Neural cell (in vitro differentiated cells): ENCODE measurements at regions not wholly inside any gene's neighbourhood (a gene's known extent, or its start where the extent isn't known, plus 50 kb on each side); places are given as distances from the start of the nearest gene placed in this dataset.

Source experiments
- H2AFZ ChIP-seq: fragments of 200-600, 300-800 bp; sonication (generic), shearing (Covaris generic); 2 replicates; pipeline ENCODE4 v1.6.0; 2014; ENCODE audit warnings: low read depth, mild to moderate bottlenecking, antibody characterized with exemption, low read length, moderate library complexity
- H3F3A ChIP-seq: fragments of 200-600 bp; shearing (Covaris generic); 2 replicates; pipeline ENCODE4 v1.6.1; 2016; ENCODE audit warnings: mild to moderate bottlenecking, moderate library complexity, mixed read lengths, antibody characterized with exemption, low read length; ENCODE audit not compliant: insufficient read depth, poor library complexity, severe bottlenecking
- H3K27ac ChIP-seq: fragments of 200-600, 300-800 bp; sonication (generic), shearing (Covaris generic); 2 replicates; pipeline ENCODE4 v1.5.1; 2014; ENCODE audit warnings: mild to moderate bottlenecking, low read length, moderate library complexity
- H3K27me3 ChIP-seq: fragments of 300-800, 200-600 bp; sonication (generic), shearing (Covaris generic); 2 replicates; pipeline ENCODE4 v1.6.0; 2014; ENCODE audit warnings: mild to moderate bottlenecking, low read depth, low read length, moderate library complexity; ENCODE audit not compliant: insufficient read depth
- H3K36me3 ChIP-seq: fragments of 300-800, 200-600 bp; sonication (generic), shearing (Covaris generic); 2 replicates; pipeline ENCODE4 v1.5.1; 2014; ENCODE audit warnings: mild to moderate bottlenecking, antibody characterized with exemption, low read length, moderate library complexity; ENCODE audit not compliant: insufficient read depth
- H3K4me2 ChIP-seq: fragments of 300-800, 200-600 bp; sonication (generic), shearing (Covaris generic); 2 replicates; pipeline ENCODE4 v1.6.0; 2014; ENCODE audit warnings: mild to moderate bottlenecking, low read length
- H3K4me3 ChIP-seq: fragments of 300-800, 200-600 bp; sonication (generic), shearing (Covaris generic); 2 replicates; pipeline ENCODE4 v1.5.1; 2014; ENCODE audit warnings: mild to moderate bottlenecking, low read length, moderate library complexity
- H3K79me2 ChIP-seq: fragments of 200-600 bp; shearing (Covaris generic); replicated peaks from 2 replicates; pipeline ENCODE4 v1.6.0; 2014; ENCODE audit warnings: mild to moderate bottlenecking, low read length, moderate library complexity; ENCODE audit not compliant: insufficient read depth
- H3K9ac ChIP-seq: fragments of 300-800, 200-600 bp; sonication (generic), shearing (Covaris generic); 2 replicates; pipeline ENCODE4 v1.6.1; 2016; ENCODE audit warnings: mild to moderate bottlenecking, low read length, mixed read lengths
- H3K9me2 ChIP-seq: fragments of 200-600 bp; shearing (Covaris generic); 2 replicates; pipeline ENCODE4 v1.6.1; 2016; ENCODE audit warnings: mild to moderate bottlenecking, low read length, mixed read lengths; ENCODE audit not compliant: insufficient read depth
- H3K9me3 ChIP-seq: fragments of 200-600, 300-800 bp; sonication (generic), shearing (Covaris generic); 2 replicates; pipeline ENCODE4 v1.6.1; 2016; ENCODE audit warnings: mild to moderate bottlenecking, mixed run types, low read length, moderate library complexity, mixed read lengths
- H4K20me1 ChIP-seq: fragments of 200-600 bp; shearing (Covaris generic); 2 replicates; pipeline ENCODE4 v1.6.1; 2016; ENCODE audit warnings: mild to moderate bottlenecking, mixed run types; ENCODE audit not compliant: insufficient read depth
- CTCF ChIP-seq: fragments of 450-650 bp; IDR thresholded peaks from 2 replicates; pipeline ENCODE4 v1.5.1; 2014; ENCODE audit warnings: antibody characterized with exemption, mild to moderate bottlenecking, moderate library complexity; ENCODE audit not compliant: poor library complexity, severe bottlenecking
- EP300 ChIP-seq: fragments of 450-650 bp; conservative IDR thresholded peaks from 2 replicates; pipeline ENCODE4 v1.6.1; 2014; ENCODE audit warnings: antibody characterized with exemption, mild to moderate bottlenecking, moderate library complexity; ENCODE audit not compliant: poor library complexity, severe bottlenecking
- EZH2 ChIP-seq: fragments of 200-600, 300-800 bp; shearing (Covaris generic), sonication (generic); IDR thresholded peaks from 2 replicates; pipeline ENCODE4 v1.6.1; 2014; ENCODE audit warnings: antibody characterized with exemption, low read length, borderline replicate concordance, mild to moderate bottlenecking; ENCODE audit not compliant: insufficient read depth, poor library complexity, severe bottlenecking
- MXI1 ChIP-seq: fragments of 450-650 bp; conservative IDR thresholded peaks from 2 replicates; pipeline ENCODE4 v1.6.1; 2014; ENCODE audit warnings: antibody characterized with exemption, mild to moderate bottlenecking; ENCODE audit not compliant: poor library complexity, severe bottlenecking
- POLR2AphosphoS5 ChIP-seq: IDR thresholded peaks from 2 replicates; pipeline ENCODE4 v1.6.1; 2012
- RAD21 ChIP-seq: fragments of 450-650 bp; conservative IDR thresholded peaks from 2 replicates; pipeline ENCODE4 v1.6.1; 2014; ENCODE audit warnings: antibody characterized with exemption, mild to moderate bottlenecking, moderate library complexity
- REST ChIP-seq: IDR thresholded peaks from 2 replicates; pipeline ENCODE4 v1.6.1; 2012; ENCODE audit warnings: borderline replicate concordance
- SMC3 ChIP-seq: fragments of 450-650 bp; conservative IDR thresholded peaks from 2 replicates; pipeline ENCODE4 v1.6.1; 2014; ENCODE audit warnings: antibody characterized with exemption, mild to moderate bottlenecking, moderate library complexity; ENCODE audit not compliant: poor library complexity
- TAF1 ChIP-seq: IDR thresholded peaks from 2 replicates; pipeline ENCODE4 v1.6.1; 2012; ENCODE audit warnings: low read depth

- Histone ChIP-seq H4K20me1 (no peaks in the 10 kb centered on the region), H3K79me2 (no peaks in the 10 kb centered on the region), H3K4me2 (no peak overlapping the region), H3K27me3 (no peaks in the 10 kb centered on the region), H3K4me3 (no peak overlapping the region), H3K36me3 (no peaks in the 10 kb centered on the region), H2AFZ (no peak overlapping the region), H3K27ac (no peak overlapping the region), H3K9ac (no peak overlapping the region), H3K9me2 (no peaks in the 10 kb centered on the region), H3K9me3 (no peaks in the 10 kb centered on the region), H3F3A (no peaks in the 10 kb centered on the region)
- TF ChIP-seq RAD21: no peak
- TF ChIP-seq CTCF: no peak
- no peak for TF ChIP-seq SMC3
- no peak for TF ChIP-seq REST
- no peak for TF ChIP-seq EP300
- no peak for TF ChIP-seq TAF1
- no peak for TF ChIP-seq EZH2
- no peak for TF ChIP-seq MXI1
- no peak for TF ChIP-seq POLR2AphosphoS5
Observed at GRCh38 chr20:7657569-7657968, 282.7 kb downstream of the HAO1 start.

DNA sequence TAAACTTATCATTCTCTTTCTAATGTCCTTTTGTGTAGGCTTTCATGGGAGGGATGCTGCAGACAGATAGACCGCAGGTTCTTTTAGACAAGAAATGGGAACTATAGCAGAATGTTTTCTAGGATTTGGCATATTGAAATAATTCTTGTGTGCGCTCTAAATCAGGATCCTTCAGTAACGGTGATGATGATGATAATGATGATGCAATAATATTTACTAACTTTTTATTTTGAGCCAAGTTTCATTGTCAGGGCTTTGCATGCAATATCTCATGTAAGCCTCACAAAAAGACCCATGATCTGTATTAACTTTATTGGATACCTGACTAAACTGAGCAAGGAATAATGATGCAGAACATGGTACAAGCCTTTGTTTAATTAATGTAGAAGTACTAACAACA is 280.1 kb downstream of the HAO1 start:
- H3K4me2 ChIP-seq: no peak overlapping the region
- H3K9me2 ChIP-seq: no peaks in the 10 kb centered on the region
- TF ChIP-seq TAF1 (no peak), CTCF (no peak), MXI1 (no peak), POLR2AphosphoS5 (no peak), EZH2 (no peak)
- H3K9me3 ChIP-seq: no peaks in the 10 kb centered on the region
- H3K27me3 ChIP-seq: no peaks in the 10 kb centered on the region
- H3F3A ChIP-seq: no peaks in the 10 kb centered on the region
- H4K20me1 ChIP-seq: no peaks in the 10 kb centered on the region
- no peak overlapping the region for H3K9ac ChIP-seq
- H3K4me3 ChIP-seq: no peak overlapping the region
- H2AFZ ChIP-seq: no peak overlapping the region
- H3K27ac ChIP-seq: no peak overlapping the region
- no peaks in the 10 kb centered on the region for H3K36me3 ChIP-seq
- no peaks in the 10 kb centered on the region for H3K79me2 ChIP-seq
